Umbilical cord (tissue), 1 donor: ENCODE measurements at regions not wholly inside any gene's neighbourhood (a gene's known extent, or its start where the extent isn't known, plus 50 kb on each side); places are given as distances from the start of the nearest gene placed in this dataset.
A peak's percentile ranks its signal among the peaks of the same experiment; 100 is the strongest.
"Not testable (repeated sequence)": the region's sequence is repeated elsewhere in the genome, so short reads cannot be mapped to it uniquely, and the experiment has no call there.

Experiments used
- DNase-seq: peaks from one replicate; pipeline ENCODE4 v3.0.0-alpha.2; 2015; ENCODE audit warnings: low spot score

DNA sequence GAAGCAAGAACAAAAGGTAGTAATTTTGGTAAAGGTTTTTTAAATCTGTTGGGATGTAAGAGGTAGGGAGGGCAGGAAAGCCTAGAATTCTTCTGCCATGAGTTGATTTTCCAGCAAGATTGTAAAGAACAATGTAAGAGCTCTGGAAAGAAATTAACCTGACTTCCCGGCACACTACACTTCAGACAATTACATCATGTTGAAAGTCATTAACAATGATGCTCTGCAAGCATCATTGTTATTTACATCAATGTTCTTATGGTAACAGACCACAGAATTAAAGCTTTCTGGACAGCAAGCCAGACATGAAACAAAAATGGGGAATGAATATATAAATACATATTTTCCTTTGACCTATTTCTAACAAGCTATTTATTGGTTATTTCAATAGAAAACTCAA, 342.2 kb downstream of the CEP170 start:
- DNase-seq: not testable (repeated sequence)

GRCh38 chr1:242900558-242900957, 354.5 kb downstream of the CEP170 start:
- not testable (repeated sequence) for DNase-seq

- DNase-seq: peak; percentile 50
Observed at GRCh38 chr1:242890192-242890741, 364.8 kb downstream of the CEP170 start.

DNA sequence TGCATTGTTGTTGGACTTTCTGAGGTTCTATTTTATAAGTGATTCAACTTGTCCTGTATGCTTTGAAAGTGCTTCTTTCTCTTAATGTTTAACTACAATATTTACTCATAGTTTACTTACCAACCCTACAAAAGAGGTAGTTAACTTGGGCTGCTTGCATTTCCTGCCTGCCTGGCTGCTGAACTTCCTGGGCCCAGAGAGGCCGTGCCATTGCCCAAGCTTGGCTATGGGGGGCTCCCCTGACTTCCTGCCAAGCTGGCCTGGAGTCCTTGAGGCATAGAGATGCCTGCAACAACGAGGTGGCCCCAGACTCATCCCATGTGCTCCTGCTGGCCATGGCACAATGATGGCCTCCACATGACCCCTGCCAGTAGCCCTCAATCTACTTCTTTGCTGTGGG, 361.6 kb upstream of the PLD5 start:
- DNase-seq: no peak

DNA sequence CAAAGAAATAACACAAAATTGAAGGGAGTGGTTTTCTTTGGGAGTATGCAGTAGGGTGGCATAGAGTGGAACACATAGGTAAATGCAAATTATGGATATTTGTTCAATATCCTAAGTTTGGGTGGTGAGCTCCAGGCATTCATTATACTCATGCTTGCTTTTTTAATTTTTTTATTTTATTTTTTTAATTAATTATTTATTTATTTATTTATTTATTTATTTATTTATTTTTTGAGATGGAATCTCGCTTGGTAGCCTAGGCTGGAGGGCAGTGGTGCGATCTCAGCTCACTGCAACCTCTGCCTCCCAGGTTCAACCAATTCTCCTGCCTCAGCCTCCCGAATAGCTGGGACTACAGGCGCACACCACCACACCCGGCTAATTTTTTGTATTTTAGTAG, 355.5 kb upstream of the PLD5 start:
- not testable (repeated sequence) for DNase-seq

- DNase-seq: no peak
Observed at GRCh38 chr1:242877743-242878142, 353.2 kb upstream of the PLD5 start.

GRCh38 chr1:242877229-242877628, 352.7 kb upstream of the PLD5 start:
- DNase-seq: no peak

GRCh38 chr1:242876030-242876429, 351.5 kb upstream of the PLD5 start:
- no peak for DNase-seq

GRCh38 chr1:242873661-242874060, 349.2 kb upstream of the PLD5 start:
- no peak for DNase-seq

- DNase-seq: no peak
Observed at GRCh38 chr1:242872521-242872920, 348.0 kb upstream of the PLD5 start.

GRCh38 chr1:242871471-242872030, 347.1 kb upstream of the PLD5 start:
- DNase-seq: no peak

GRCh38 chr1:242870966-242871365, 346.5 kb upstream of the PLD5 start:
- DNase-seq: no peak

- no peak for DNase-seq
Observed at GRCh38 chr1:242856289-242856688, 331.8 kb upstream of the PLD5 start.

- no peak for DNase-seq
Observed at GRCh38 chr1:242854466-242854865, 330.0 kb upstream of the PLD5 start.

GRCh38 chr1:242847390-242847993, 323.0 kb upstream of the PLD5 start:
- peak; percentile 23 for DNase-seq

GRCh38 chr1:242842094-242842493, 317.6 kb upstream of the PLD5 start:
- DNase-seq: no peak

DNA sequence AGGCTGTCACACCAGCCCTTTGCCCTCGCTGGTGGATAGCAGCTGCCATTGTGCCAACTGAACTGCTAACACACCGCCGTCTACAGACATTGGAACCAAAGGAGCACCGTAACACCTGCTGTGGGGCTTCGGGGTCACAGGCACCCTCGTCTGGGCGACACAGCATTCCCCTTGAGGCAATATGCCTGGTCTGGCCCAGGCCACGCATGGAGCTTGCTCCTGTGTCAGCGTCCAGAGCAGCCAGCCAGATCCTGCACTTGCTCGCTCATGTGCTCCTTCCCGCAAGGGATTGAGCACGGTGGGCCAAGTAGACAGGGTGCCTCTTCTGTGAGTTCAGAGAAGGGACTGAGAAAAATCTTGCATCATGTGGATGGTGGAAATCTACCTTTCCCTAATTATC, 314.6 kb upstream of the PLD5 start:
- DNase-seq: no peak

DNA sequence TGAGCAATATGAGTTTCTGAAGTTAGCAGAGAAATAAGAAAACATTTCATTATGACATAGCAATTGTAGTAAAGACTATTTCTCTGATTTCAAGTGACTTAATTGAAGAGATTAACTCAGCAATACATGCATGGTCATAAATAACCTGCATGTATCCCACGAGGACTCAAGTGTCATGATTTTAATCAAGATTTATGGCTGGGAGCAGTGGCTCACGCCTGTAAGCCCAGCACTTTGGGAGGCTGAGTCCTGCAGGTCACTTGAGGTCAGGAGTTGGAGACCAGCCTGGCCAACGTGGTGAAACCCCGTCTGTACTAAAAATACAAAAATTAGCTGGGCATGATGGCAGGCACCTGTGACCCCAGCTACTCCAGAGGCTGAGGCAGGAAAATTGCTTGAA, 311.9 kb upstream of the PLD5 start:
- no peak for DNase-seq

DNA sequence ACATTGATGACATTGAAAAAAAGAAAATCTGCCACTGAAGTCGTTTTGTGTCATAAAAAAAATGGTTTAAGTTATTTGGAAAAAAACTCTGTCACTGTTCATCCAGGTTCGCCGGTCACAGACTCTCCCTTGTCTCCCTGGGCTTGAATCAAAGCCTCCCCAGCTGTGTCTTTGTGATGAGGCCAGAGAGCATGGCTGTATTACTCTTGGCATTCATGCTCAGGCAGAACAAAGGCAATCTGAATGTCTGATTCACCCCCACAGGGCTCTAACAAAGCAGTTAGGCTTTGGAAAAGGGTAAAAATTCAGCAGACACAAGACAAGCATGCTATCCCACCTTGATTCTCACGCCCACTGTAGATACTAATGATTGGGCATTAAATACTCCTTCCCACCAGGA, 304.3 kb upstream of the PLD5 start:
- no peak for DNase-seq

- DNase-seq: no peak
Observed at GRCh38 chr1:242828199-242828598, 303.7 kb upstream of the PLD5 start.

- peak; percentile 82 for DNase-seq
Observed at GRCh38 chr1:242827538-242827937, 303.0 kb upstream of the PLD5 start.

GRCh38 chr1:242826701-242827336, 302.3 kb upstream of the PLD5 start:
- DNase-seq: peak; percentile 48

GRCh38 chr1:242824435-242824834, 299.9 kb upstream of the PLD5 start:
- no peak for DNase-seq
